ENCODE measurements at regions not wholly inside any gene's neighbourhood (a gene's known extent, or its start where the extent isn't known, plus 50 kb on each side); places are given as distances from the start of the nearest gene placed in this dataset.

DNA sequence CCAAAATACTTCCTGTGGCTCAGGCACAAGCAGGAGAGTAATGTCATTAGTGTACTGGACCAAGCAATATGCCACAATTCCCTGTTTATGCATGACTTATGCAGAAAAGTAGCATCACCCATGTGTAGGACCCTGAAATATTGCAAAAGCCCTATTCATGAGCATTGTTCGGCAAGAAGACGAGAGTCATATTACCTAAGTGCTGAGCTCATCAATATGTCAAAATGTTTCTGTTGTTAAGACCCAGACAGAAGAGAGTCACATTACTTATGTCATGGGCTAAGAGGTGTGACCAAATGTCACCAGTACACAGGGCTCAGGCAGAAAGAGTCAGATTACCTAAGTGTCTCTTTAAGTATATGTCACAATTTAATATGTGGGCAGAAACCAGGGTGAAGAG is 1172.6 kb upstream of the AMELY start:
- no peak overlapping the region for H3K4me3 ChIP-seq (ENCODE audit: low read depth, low read length)
- TF ChIP-seq, protein P1, sequence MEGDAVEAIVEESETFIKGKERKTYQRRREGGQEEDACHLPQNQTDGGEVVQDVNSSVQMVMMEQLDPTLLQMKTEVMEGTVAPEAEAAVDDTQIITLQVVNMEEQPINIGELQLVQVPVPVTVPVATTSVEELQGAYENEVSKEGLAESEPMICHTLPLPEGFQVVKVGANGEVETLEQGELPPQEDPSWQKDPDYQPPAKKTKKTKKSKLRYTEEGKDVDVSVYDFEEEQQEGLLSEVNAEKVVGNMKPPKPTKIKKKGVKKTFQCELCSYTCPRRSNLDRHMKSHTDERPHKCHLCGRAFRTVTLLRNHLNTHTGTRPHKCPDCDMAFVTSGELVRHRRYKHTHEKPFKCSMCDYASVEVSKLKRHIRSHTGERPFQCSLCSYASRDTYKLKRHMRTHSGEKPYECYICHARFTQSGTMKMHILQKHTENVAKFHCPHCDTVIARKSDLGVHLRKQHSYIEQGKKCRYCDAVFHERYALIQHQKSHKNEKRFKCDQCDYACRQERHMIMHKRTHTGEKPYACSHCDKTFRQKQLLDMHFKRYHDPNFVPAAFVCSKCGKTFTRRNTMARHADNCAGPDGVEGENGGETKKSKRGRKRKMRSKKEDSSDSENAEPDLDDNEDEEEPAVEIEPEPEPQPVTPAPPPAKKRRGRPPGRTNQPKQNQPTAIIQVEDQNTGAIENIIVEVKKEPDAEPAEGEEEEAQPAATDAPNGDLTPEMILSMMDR (conservative IDR thresholded peaks at IDR 0.05; ENCODE audit: low read depth, low read length), result no peak
- DNase-seq (ENCODE audit: low read depth), result no peak

DNA sequence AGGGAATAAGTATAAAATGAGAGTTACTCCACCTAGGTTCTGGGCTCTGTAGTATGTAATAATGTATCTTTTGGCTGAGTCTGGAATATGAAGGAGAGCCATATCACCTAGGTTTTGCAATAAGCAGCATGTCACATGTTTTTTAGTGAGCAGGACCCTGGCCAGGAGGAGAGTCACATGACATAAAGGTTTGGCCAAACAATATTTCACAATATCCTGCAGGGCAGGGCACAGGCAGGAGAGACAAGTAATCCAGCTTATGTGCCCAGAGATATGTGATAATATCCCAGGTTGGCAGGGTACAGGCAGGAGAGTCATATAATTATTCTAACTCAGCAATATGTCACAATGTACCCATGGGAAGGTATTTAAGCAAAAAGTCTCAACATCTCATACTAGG is 1169.6 kb upstream of the AMELY start:
- no peak overlapping the region for H3K4me3 ChIP-seq (ENCODE audit: low read depth, low read length)
- TF ChIP-seq, protein P1 (conservative IDR thresholded peaks at IDR 0.05; ENCODE audit: low read depth, low read length), result no peak
- DNase-seq (ENCODE audit: low read depth), result no peak

DNA sequence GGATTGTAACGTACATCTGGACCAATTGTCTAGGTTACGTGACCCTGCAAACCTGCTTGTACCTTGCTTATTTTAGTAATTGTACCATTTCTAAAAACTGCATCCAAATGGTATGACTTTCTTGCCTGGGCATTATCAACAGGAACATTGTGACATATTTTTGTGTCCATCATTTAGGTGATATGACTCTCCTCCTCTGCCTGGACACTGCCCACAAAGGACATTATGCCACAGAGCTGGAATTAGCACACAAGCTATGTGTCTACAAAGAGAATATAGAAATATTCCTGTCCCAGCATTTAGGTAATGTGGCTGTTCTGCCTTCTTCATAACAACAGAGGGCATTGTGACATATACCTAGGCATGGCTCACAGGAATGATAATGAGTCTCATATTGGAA is 1153.7 kb upstream of the AMELY start:
- DNase-seq (ENCODE audit: low read depth), result no peak
- TF ChIP-seq, protein P1 (conservative IDR thresholded peaks at IDR 0.05; ENCODE audit: low read depth, low read length), result no peak
- H3K4me3 ChIP-seq (ENCODE audit: low read depth, low read length), result no peak overlapping the region

DNA sequence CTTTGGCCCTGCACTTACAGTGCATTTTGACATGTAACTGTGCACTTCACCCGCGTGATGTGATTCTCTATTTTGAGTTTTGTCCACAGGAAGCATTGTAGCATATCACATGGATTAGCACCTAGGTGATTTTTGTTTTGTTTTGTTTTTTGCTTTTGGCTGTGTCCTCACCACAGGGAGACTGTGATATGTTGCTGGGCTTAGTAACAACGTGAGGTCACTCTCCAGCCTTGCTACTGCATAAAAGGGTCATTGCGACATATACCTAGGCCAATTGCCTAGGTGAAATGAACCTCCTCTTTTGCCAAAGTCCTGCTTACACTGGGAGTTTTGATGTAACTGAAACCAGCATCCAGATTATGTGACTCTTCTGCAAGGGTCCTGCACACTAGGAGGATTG is 1152.9 kb upstream of the AMELY start:
- TF ChIP-seq, protein P1 (conservative IDR thresholded peaks at IDR 0.05; ENCODE audit: low read depth, low read length), result no peak
- no peak for DNase-seq (ENCODE audit: low read depth)
- H3K4me3 ChIP-seq (ENCODE audit: low read depth, low read length), result no peak overlapping the region

DNA sequence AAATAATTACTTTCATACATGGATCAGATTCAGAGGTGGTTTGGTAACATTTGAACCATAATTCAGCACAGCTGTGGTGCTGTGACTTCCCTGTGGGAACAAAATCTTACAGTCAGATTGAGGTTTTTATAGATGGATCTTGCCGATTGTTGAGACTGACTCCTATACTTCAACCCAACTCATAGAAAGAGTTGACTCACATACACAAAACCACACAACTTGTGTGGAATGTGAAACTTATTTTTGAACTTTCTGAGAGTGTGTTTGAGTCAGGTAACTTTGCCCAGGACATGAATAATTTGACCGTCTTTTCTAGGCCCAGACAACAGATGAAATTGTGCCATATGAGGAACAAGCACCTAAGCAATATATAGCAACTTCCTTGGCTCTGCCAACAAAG is 1152.4 kb upstream of the AMELY start:
- TF ChIP-seq, protein P1 (conservative IDR thresholded peaks at IDR 0.05; ENCODE audit: low read depth, low read length), result no peak
- H3K4me3 ChIP-seq (ENCODE audit: low read depth, low read length), result no peak overlapping the region
- DNase-seq (ENCODE audit: low read depth), result no peak

DNA sequence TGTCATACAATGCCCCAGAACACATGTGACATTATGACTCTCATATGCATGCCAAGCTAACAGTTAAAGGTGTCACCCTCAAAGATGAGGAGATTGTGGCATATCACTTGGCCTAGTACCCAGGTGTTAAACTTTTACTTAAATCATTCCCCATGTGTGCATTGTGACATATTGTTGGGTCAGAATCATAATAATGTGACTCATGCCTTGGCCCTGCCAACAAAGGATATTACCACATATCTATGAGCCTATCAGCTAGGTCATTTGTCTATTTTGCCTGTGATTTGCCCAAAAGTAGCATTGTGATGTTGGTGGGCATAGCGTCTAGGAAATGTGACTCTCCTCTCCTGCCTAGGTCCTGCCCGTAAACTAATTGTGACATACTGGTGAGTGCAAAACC is 1147.1 kb upstream of the AMELY start:
- DNase-seq (ENCODE audit: low read depth), result no peak
- TF ChIP-seq, protein P1 (conservative IDR thresholded peaks at IDR 0.05; ENCODE audit: low read depth, low read length), result no peak
- no peak overlapping the region for H3K4me3 ChIP-seq (ENCODE audit: low read depth, low read length)

DNA sequence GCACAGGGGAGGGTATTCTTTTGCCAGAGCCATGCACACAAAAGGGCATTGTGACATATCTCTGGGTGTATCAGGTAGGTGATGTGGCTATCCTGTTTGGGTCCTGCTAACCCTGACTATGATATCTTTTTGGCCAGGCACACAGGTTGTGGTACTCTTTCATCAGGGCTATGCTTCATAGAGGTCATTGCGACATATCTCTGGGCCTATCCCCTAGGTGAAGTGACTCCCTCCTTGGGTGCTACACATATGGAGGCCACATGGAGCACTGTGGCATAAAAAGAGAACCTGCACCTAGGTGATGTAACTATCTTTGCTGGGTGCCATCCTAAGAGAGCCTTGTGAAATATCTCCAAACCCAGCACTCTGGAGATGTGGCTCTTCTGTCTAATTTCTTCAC is 1139.8 kb upstream of the AMELY start:
- no peak for DNase-seq (ENCODE audit: low read depth)
- H3K4me3 ChIP-seq (ENCODE audit: low read depth, low read length), result no peak overlapping the region
- TF ChIP-seq, protein P1 (conservative IDR thresholded peaks at IDR 0.05; ENCODE audit: low read depth, low read length), result no peak
